Vagina (tissue), 2 donors: ENCODE measurements at regions not wholly inside any gene's neighbourhood (a gene's known extent, or its start where the extent isn't known, plus 50 kb on each side); places are given as distances from the start of the nearest gene placed in this dataset.

ENCODE experiments used
- POLR2A ChIP-seq, 2 donors: fragments of 450-650 bp; IDR thresholded peaks; one replicate each; pipeline ENCODE4 v1.6.1; 2017; ENCODE audit warnings: antibody characterized with exemption in 2 of 2, mild to moderate bottlenecking in 2 of 2, moderate library complexity in 2 of 2
- POLR2AphosphoS5 ChIP-seq, 2 donors: sonication (generic); formaldehyde crosslinking; IDR thresholded peaks; one replicate each; pipeline ENCODE4 v1.9.0; 2017; ENCODE audit warnings: antibody characterized with exemption in 2 of 2, mild to moderate bottlenecking in 2 of 2, low read depth in 1 of 2; ENCODE audit not compliant: insufficient read depth in 1 of 2
- TF ChIP-seq, protein P1 (sequence below), 3 experiments: fragments of 450-650 bp in 2 of 3; fragments of 200-600 bp in 1 of 3; sonication (generic) in 1 of 3; IDR thresholded peaks; one replicate each; pipeline ENCODE4 v1.5.1; 2017 to 2019; ENCODE audit warnings: antibody characterized with exemption in 3 of 3, mild to moderate bottlenecking in 2 of 3, moderate library complexity in 2 of 3

- TF ChIP-seq, protein P1, sequence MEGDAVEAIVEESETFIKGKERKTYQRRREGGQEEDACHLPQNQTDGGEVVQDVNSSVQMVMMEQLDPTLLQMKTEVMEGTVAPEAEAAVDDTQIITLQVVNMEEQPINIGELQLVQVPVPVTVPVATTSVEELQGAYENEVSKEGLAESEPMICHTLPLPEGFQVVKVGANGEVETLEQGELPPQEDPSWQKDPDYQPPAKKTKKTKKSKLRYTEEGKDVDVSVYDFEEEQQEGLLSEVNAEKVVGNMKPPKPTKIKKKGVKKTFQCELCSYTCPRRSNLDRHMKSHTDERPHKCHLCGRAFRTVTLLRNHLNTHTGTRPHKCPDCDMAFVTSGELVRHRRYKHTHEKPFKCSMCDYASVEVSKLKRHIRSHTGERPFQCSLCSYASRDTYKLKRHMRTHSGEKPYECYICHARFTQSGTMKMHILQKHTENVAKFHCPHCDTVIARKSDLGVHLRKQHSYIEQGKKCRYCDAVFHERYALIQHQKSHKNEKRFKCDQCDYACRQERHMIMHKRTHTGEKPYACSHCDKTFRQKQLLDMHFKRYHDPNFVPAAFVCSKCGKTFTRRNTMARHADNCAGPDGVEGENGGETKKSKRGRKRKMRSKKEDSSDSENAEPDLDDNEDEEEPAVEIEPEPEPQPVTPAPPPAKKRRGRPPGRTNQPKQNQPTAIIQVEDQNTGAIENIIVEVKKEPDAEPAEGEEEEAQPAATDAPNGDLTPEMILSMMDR (IDR thresholded peaks at IDR 0.05), result no peak
- TF ChIP-seq POLR2A (IDR thresholded peaks at IDR 0.05) (no peak), POLR2AphosphoS5 (IDR thresholded peaks at IDR 0.05; ENCODE audit: insufficient read depth in 1 of 2, low read depth in 1 of 2) (no peak)
Observed at GRCh38 chr18:76604935-76605240, 109.8 kb upstream of the ZNF516 start.
